ENCODE measurements at regions not wholly inside any gene's neighbourhood (a gene's known extent, or its start where the extent isn't known, plus 50 kb on each side); places are given as distances from the start of the nearest gene placed in this dataset.

- Histone ChIP-seq H3K9ac (replicated peaks in 1 of 4; ENCODE audit: extremely low read depth in 1 of 4, low read depth in 3 of 4, low read length in 3 of 4) (no peak overlapping the region), H2AFZ (ENCODE audit: low read length) (no peak overlapping the region), H3K14ac (ENCODE audit: insufficient read length) (no peak overlapping the region), H2BK12ac (ENCODE audit: low read depth, low read length) (no peak overlapping the region), H3K79me2 (ENCODE audit: control insufficient read depth in 1 of 2, insufficient read depth in 2 of 2, low read length in 2 of 2) (no peaks in the 10 kb centered on the region), H4K91ac (replicated peaks; ENCODE audit: insufficient read length, low read length) (no peak overlapping the region), H3K4me1 (replicated peaks in 1 of 4; ENCODE audit: control insufficient read depth in 3 of 4, insufficient read depth in 4 of 4, low read length in 3 of 4) (peaks cover 0 to 2% (median 0%) of the 10 kb centered on the region in 4 experiments; a peak in 1 of 7 replicates), H3K27me3 (replicated peaks in 1 of 4; ENCODE audit: control insufficient read depth in 3 of 4, extremely low read depth in 1 of 4, insufficient read depth in 3 of 4, low read length in 3 of 4) (no peaks in the 10 kb centered on the region), H3K23me2 (ENCODE audit: low read depth, low read length) (no peaks in the 10 kb centered on the region), H2AK5ac (ENCODE audit: low read depth, low read length) (no peak overlapping the region), H3K23ac (ENCODE audit: insufficient read length) (no peak overlapping the region), H3K56ac (replicated peaks; ENCODE audit: insufficient read length, low read depth, low read length) (no peak overlapping the region), H2BK20ac (ENCODE audit: low read length) (no peak overlapping the region), H3K79me1 (ENCODE audit: low read depth, low read length) (no peaks in the 10 kb centered on the region), H3K18ac (ENCODE audit: extremely low read depth, low read length) (no peak overlapping the region), H4K5ac (ENCODE audit: insufficient read length, low read depth, low read length) (no peak overlapping the region), H3K4me3 (ENCODE audit: extremely low read depth in 1 of 4, insufficient read depth in 2 of 4, low read depth in 3 of 4, low read length in 4 of 4) (no peak overlapping the region), H3K9me3 (ENCODE audit: insufficient read depth in 2 of 2, low read depth in 1 of 2, low read length in 1 of 2) (no peaks in the 10 kb centered on the region), H4K20me1 (replicated peaks in 1 of 2; ENCODE audit: control insufficient read depth in 1 of 2, insufficient read depth in 2 of 2, low read length in 2 of 2) (no peaks in the 10 kb centered on the region), H3K36me3 (ENCODE audit: control insufficient read depth in 2 of 4, insufficient read depth in 4 of 4, low read length in 3 of 4) (no peaks in the 10 kb centered on the region), H3K27ac (ENCODE audit: low read depth, low read length) (no peak overlapping the region), H4K8ac (ENCODE audit: extremely low read depth, insufficient read depth, low read length) (no peak overlapping the region), H2BK120ac (replicated peaks; ENCODE audit: low read depth, low read length) (no peak overlapping the region), H3K4me2 (ENCODE audit: insufficient read depth in 1 of 2, low read depth in 2 of 2, low read length in 2 of 2) (no peak overlapping the region), H3K4ac (replicated peaks; ENCODE audit: insufficient read length, low read depth, low read length) (no peak overlapping the region), H2BK5ac (ENCODE audit: low read depth, low read length) (no peak overlapping the region), H2BK15ac (ENCODE audit: low read length) (no peak overlapping the region)
- no peak for DNase-seq (ENCODE audit: low read depth in 1 of 2, low spot score in 2 of 2)
- no peak for FAIRE-seq
- CTCF ChIA-PET (ENCODE audit: partially characterized antibody): interaction anchor here (1.2 to 1.4 kb wide), 2 partner anchors 12 to 21 kb away, joined by 3 to 4 read pairs; no protein-coding TSS in a partner anchor
- POLR2A ChIA-PET (ENCODE audit: partially characterized antibody): no interaction called here
- 85% methylated on average over 4 of the region's 4 CpGs; no CpG with 5 or more reads in 1 of the 2 experiments for WGBS, 2 experiments (ENCODE audit: extremely low coverage in 1 of 2, insufficient coverage in 1 of 2, insufficient read length in 1 of 2, insufficient replicate concordance in 2 of 2, low coverage in 1 of 2, low lambda C conversion rate in 2 of 2, missing lambda C conversion rate in 1 of 2)
- no peak for TF ChIP-seq SP4 (IDR thresholded peaks at IDR 0.05; ENCODE audit: low read length)
- TF ChIP-seq HDAC2 (IDR thresholded peaks at IDR 0.05; ENCODE audit: borderline replicate concordance in 1 of 2, low read depth in 2 of 2, low read length in 2 of 2): no peak
- no peak for TF ChIP-seq SRF (IDR thresholded peaks at IDR 0.05; ENCODE audit: low read depth, low read length)
- TF ChIP-seq GTF2F1 (IDR thresholded peaks at IDR 0.05; ENCODE audit: borderline replicate concordance, low read depth, low read length): no peak
- TF ChIP-seq ASH2L (IDR thresholded peaks at IDR 0.05; ENCODE audit: low read length): no peak
- TF ChIP-seq KDM1A (IDR thresholded peaks at IDR 0.05; ENCODE audit: borderline replicate concordance, low read length): no peak
- TF ChIP-seq TAF7 (optimal IDR thresholded peaks at IDR 0.05; ENCODE audit: borderline replicate concordance, low read depth, low read length): no peak
- TF ChIP-seq RFX5 (IDR thresholded peaks at IDR 0.05; ENCODE audit: borderline replicate concordance, low read depth, low read length): no peak
- no peak for TF ChIP-seq NRF1 (IDR thresholded peaks at IDR 0.05; ENCODE audit: low read depth, low read length)
- TF ChIP-seq, protein P1, sequence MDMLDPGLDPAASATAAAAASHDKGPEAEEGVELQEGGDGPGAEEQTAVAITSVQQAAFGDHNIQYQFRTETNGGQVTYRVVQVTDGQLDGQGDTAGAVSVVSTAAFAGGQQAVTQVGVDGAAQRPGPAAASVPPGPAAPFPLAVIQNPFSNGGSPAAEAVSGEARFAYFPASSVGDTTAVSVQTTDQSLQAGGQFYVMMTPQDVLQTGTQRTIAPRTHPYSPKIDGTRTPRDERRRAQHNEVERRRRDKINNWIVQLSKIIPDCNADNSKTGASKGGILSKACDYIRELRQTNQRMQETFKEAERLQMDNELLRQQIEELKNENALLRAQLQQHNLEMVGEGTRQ (IDR thresholded peaks at IDR 0.05; ENCODE audit: low read length): no peak
- TF ChIP-seq KDM4A (IDR thresholded peaks at IDR 0.05; ENCODE audit: low read depth, low read length, severe bottlenecking): no peak
- no peak for TF ChIP-seq JUN (IDR thresholded peaks at IDR 0.05; ENCODE audit: low read depth, low read length)
- TF ChIP-seq JUND (IDR thresholded peaks at IDR 0.05; ENCODE audit: low read length): no peak
- no peak for TF ChIP-seq TBP (IDR thresholded peaks at IDR 0.05; ENCODE audit: low read depth, low read length)
These were observed 111.2 kb downstream of the CAPZA3 start for GRCh38 chr12:18849080-18849479.

All from H1 (cell line).